ENCODE measurements at regions not wholly inside any gene's neighbourhood (a gene's known extent, or its start where the extent isn't known, plus 50 kb on each side); places are given as distances from the start of the nearest gene placed in this dataset.

DNA sequence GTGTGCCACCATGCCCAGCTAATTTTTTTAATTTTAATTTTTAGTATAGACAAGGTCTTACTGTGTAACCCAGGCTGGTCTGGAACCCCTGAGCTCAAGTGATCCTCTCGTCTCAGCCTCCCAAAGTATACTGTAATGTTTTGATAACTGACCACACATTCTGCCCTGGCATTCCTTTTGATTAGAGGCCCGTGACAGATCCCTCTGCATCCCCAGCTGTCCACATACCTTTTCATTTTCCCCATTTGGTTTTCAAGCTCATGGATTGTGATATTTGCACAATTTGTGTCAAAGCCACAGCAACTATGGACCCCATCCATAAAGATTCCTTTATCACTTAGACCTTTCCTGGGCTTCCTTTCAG, 116.8 kb upstream of the ATP1A1 start:
- H3K4me3 ChIP-seq (ENCODE audit: low read depth, low read length): no peak overlapping the region
- DNase-seq (ENCODE audit: low read depth): no peak
- TF ChIP-seq, protein P1, sequence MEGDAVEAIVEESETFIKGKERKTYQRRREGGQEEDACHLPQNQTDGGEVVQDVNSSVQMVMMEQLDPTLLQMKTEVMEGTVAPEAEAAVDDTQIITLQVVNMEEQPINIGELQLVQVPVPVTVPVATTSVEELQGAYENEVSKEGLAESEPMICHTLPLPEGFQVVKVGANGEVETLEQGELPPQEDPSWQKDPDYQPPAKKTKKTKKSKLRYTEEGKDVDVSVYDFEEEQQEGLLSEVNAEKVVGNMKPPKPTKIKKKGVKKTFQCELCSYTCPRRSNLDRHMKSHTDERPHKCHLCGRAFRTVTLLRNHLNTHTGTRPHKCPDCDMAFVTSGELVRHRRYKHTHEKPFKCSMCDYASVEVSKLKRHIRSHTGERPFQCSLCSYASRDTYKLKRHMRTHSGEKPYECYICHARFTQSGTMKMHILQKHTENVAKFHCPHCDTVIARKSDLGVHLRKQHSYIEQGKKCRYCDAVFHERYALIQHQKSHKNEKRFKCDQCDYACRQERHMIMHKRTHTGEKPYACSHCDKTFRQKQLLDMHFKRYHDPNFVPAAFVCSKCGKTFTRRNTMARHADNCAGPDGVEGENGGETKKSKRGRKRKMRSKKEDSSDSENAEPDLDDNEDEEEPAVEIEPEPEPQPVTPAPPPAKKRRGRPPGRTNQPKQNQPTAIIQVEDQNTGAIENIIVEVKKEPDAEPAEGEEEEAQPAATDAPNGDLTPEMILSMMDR (IDR thresholded peaks at IDR 0.05; ENCODE audit: insufficient read depth, low read depth, low read length, missing control alignments): no peak

DNA sequence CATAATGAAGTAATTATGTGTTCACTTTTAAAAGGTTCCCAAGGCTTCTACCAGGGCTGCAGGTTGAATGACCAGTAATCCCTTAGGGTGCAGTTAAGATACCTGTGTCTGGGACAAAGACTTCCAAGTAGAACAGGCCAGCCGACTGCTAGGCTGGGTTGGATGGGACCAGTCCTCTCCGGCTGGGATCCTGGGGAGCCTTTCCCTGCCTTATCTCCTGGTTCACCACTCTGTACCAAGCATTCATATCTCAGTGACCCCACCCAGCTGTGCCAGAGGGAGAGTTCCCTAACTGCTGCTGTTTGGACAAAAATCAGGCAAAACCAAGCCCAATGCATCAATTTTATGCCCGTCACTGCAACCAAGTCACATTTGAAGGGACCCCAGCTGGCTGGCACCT, 116.2 kb upstream of the ATP1A1 start:
- TF ChIP-seq, protein P1 (IDR thresholded peaks at IDR 0.05; ENCODE audit: insufficient read depth, low read depth, low read length, missing control alignments): no peak
- no peak overlapping the region for H3K4me3 ChIP-seq (ENCODE audit: low read depth, low read length)
- no peak for DNase-seq (ENCODE audit: low read depth)

DNA sequence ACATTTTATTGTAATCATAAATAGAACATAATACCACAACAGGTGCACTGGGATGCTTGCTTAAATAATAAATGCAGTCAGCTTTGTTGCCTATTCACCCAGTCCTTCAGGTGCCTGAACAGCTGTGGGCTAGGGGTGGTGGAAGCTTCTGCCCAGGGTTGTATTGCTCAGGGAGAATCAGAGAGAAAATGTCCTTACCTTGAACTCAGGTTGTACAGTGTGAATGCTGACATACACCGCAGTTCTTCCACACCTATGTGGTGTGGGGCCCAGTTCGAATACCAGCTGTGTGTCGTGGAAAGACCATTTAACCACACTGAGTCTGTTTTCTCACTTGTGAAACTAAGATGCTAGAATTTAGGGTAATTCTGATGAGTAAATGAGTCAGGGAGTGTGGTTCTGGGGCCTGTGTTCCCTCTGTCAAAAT, 115.7 kb upstream of the ATP1A1 start:
- TF ChIP-seq, protein P1 (IDR thresholded peaks at IDR 0.05; ENCODE audit: insufficient read depth, low read depth, low read length, missing control alignments): no peak
- H3K4me3 ChIP-seq (ENCODE audit: low read depth, low read length): no peak overlapping the region
- DNase-seq (ENCODE audit: low read depth): peak; percentile 68

DNA sequence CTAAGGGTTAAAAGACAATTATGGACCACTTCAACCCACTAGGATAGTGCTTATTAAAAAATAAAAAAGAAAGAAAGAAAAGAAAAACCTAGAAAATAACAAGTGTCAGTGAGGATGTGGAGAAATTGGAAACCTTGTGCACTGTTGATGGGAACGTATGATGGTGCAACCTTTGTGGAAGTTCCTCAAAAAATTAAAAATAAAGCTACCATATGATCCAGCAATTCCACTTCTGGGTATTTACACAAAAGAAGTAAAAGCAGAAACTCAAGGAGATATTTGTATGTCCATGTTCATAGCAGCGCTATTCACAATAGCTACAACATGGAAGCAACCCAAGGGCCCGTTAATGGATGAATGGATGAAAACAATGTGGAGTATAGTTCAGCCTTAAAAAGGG, 115.2 kb upstream of the ATP1A1 start:
- no peak overlapping the region for H3K4me3 ChIP-seq (ENCODE audit: low read depth, low read length)
- TF ChIP-seq, protein P1 (IDR thresholded peaks at IDR 0.05; ENCODE audit: insufficient read depth, low read depth, low read length, missing control alignments): no peak
- DNase-seq (ENCODE audit: low read depth): no peak

DNA sequence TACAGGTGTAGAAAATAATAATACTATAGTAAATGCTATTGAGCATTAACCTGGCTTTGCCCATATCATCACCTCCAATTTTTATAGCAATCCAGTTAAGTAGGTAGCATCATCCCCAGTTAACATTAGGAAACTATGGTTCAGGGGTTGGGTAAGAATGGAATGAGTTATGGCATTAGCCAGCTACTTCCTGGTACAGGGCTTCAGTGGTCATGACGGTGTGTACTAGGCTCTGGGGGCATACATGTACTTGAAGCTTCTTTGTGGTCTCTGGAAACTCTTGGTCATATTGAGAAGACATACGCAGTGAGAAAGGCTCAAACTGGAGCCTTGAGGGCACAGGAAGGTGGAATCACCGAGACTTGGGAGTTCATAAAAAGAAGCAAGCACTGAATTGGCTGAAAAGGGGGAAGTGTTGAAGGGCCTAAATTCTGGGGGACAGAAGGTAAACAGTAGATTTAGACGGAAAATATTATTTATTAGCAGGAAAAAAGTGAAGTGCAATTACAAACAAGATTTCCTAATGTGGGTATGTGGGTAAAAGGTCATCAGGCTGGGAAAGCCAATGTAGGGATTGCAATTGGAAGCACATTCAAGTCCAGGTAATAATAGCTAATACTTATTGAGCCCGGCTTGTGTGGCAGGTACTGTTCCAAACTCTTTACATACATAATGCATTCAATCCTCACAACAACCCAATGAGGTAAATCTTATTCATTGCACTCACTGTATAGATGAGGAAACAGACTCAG, 114.2 kb upstream of the ATP1A1 start:
- DNase-seq (ENCODE audit: low read depth): no peak
- TF ChIP-seq, protein P1 (IDR thresholded peaks at IDR 0.05; ENCODE audit: insufficient read depth, low read depth, low read length, missing control alignments): no peak
- H3K4me3 ChIP-seq (ENCODE audit: low read depth, low read length): no peak overlapping the region

DNA sequence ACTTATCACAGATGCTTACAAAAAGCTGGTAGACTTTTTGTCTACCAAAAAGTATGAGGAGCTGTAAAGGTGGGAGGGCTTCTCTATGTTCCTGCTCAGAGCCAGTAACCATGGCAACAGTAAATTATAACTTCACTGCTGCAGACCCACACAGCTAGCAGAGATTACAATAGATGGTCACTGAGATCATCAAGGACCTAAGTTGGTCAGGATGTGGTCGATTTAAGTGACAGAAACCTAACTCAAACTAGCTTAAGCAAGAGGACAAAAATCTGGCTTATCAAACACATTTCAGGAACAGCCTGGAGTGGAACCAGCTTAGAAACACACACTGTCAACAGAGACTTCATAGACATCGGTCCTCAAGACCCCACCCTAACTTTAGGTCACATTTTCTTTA, 113.4 kb upstream of the ATP1A1 start:
- H3K4me3 ChIP-seq (ENCODE audit: low read depth, low read length): no peak overlapping the region
- peak; percentile 68 for DNase-seq (ENCODE audit: low read depth)
- TF ChIP-seq, protein P1 (IDR thresholded peaks at IDR 0.05; ENCODE audit: insufficient read depth, low read depth, low read length, missing control alignments): no peak

DNA sequence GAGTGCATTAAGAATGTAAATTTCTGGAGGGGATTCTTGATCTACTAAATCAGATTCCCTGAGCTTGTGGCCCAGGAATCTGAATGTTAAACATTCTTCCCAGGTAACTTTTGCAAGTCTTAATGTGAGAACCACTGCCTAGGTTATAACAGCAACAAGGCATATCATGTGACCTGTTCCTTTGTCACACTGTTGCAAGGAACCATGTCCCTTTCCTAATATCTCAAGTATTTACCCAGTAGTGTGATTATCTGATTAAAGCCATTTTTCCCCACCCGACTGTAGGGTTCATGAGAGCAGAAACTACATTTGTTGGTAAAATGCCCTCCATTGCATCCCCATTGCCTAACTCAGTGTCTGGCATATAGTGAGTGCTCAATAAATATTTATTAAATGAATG, 112.9 kb upstream of the ATP1A1 start:
- TF ChIP-seq, protein P1 (IDR thresholded peaks at IDR 0.05; ENCODE audit: insufficient read depth, low read depth, low read length, missing control alignments): no peak
- no peak for DNase-seq (ENCODE audit: low read depth)

More for the DNA sequence above, 112.9 kb upstream of the ATP1A1 start:
- no peak overlapping the region for H3K4me3 ChIP-seq (ENCODE audit: low read depth, low read length)

All from GM12865 (cell line).